Prostate gland (tissue), 2 donors: ENCODE measurements at regions not wholly inside any gene's neighbourhood (a gene's known extent, or its start where the extent isn't known, plus 50 kb on each side); places are given as distances from the start of the nearest gene placed in this dataset.

Experiments used
- POLR2AphosphoS5 ChIP-seq: sonication (generic); formaldehyde crosslinking; IDR thresholded peaks from one replicate; pipeline ENCODE4 v1.6.1; 2017; ENCODE audit warnings: antibody characterized with exemption
- TF ChIP-seq, protein P1 (sequence below), 4 experiments: fragments of 200-600 bp in 2 of 4; fragments of 450-650 bp in 2 of 4; sonication (generic) in 2 of 4; IDR thresholded peaks; 1 replicate in 3 of 4; 2 replicates in 1 of 4; pipeline ENCODE4 v1.5.1; 2016 to 2019; ENCODE audit warnings: antibody characterized with exemption in 4 of 4, mild to moderate bottlenecking in 2 of 4, moderate library complexity in 2 of 4

DNA sequence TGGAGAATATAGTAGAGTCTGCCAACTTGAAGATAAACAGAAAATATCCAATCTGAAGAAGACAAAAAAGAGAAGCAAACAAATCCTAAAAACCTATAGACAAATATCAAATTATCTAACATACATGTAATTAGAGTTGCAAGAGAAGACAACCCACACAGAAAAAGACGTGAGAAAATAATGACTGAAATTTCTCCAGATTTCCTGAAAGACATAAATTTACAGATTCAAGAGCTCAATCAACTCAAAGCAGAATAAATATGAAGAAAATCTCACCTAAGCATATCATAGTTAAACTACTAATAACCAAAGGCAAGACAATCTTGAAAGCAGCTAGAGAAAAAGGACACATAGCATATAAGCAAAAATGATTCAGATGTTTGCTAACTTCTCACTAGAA lies 261.2 kb upstream of the NFIA start:
- no peak for TF ChIP-seq POLR2AphosphoS5
- TF ChIP-seq, protein P1, sequence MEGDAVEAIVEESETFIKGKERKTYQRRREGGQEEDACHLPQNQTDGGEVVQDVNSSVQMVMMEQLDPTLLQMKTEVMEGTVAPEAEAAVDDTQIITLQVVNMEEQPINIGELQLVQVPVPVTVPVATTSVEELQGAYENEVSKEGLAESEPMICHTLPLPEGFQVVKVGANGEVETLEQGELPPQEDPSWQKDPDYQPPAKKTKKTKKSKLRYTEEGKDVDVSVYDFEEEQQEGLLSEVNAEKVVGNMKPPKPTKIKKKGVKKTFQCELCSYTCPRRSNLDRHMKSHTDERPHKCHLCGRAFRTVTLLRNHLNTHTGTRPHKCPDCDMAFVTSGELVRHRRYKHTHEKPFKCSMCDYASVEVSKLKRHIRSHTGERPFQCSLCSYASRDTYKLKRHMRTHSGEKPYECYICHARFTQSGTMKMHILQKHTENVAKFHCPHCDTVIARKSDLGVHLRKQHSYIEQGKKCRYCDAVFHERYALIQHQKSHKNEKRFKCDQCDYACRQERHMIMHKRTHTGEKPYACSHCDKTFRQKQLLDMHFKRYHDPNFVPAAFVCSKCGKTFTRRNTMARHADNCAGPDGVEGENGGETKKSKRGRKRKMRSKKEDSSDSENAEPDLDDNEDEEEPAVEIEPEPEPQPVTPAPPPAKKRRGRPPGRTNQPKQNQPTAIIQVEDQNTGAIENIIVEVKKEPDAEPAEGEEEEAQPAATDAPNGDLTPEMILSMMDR (IDR thresholded peaks at IDR 0.05), result no peak
